ENCODE measurements at regions not wholly inside any gene's neighbourhood (a gene's known extent, or its start where the extent isn't known, plus 50 kb on each side); places are given as distances from the start of the nearest gene placed in this dataset.

DNA sequence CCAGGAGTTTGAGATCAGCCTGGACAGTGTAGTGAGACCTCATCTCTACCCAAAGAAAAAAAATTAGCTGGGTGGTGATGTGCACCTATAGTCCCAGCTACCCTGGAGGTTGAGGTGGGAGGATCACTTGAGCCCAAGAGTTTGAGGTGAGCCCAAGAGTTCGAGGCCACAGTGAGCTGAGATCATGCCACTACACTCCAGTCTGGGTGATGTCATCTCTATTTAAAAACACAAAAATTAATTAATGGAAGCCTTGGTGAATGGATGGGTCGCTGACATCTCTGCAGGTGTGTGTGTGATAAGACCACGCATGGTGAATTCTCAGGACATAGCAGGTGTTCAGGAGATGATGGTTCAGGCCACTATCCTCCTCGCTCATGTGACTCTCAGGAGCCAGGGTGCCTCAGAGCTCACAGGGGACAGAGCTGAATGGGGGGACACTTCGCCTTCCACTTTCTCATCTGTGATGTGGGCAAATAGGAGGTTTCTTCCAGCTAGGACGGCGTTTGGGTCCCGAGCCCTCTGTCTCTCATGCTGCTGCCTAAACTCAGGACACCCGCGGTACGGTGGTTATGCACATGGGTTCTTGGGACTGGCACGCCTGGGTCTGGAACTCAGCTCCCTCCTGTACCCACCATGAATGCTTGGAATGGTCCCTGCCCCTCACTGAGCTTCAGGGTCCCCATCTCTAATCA, 113.4 kb upstream of the ZBTB40 start:
- DNase-seq, result no peak

DNA sequence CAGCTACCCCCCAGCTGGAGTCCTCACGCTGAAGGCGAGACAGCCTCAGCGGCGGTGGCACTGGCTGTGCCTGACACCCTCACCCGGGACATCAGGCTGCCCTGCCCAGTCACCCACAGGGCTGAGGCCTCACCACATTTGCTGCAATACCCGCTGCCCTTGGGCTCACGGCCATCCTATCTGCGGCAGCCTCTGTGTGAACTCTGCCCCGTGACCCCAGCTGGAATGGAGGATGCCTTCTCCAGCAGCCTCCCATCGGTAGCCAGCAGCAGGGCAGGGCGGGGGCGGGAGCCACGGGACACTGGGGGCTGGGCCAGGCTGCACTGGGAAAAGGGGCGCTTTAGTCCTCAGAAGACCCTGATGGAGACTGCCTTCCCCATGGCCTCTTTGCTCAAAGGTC, 112.4 kb upstream of the ZBTB40 start:
- DNase-seq, result no peak

GRCh38 chr1:22340066-22340465, 111.6 kb upstream of the ZBTB40 start:
- DNase-seq, result no peak

DNA sequence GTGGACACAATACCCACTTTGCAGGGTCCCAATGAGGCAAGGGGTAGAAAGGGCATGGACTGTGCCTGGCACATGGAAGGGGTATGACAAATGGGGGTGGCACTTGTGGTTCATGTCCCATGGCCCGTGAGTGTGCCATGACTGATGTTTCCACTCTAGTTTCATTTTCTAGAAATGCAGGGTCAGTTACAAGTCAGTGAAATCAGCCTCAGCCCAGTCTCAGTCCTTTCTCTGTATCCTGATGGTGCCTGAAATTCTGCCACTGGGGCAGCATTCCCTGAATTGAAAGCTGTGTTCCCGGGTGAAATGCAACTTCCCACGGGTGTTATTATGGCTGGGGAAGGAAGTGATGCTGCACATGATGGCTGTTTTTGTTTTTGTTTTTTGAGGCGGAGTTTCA, 110.8 kb upstream of the ZBTB40 start:
- no peak for DNase-seq

DNA sequence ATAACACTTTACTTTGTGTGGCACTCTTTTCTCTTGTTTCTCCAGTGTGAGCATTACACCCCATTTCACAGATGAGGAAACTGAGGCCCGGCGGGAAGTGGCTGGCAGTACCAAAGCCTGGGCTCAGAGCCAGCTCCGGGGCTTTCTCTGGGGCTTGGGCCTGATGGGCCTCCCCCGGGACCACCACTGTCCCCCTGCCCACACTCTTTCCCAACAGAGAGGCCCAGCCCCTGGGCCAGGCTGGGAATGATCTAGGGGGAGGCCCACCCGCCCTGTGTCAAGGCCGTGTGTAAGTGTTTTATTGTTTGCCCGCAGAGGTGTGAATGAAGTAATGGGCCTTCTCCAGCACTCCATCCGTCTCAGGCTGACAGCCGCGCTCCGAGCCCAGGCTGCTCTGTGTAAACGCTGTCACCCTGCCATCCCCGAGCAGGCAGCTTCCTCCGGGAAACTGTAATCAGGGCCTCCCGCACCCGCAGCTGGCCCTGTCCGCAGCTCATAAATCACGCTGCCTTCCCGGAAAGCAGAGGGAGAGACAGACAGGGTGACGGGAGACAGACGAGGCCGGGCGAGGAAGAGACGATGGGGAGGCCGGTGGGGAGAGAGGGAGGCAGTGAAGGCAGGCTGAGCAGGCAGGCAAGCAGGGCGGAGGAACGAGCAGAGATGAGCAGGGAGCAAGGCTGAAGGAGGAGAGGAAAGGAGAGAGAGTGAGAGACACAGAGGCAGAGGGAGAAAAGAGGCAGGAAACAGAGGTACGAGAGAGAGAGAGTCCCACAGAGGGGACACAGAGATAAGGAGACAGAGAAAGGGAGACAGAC, 109.7 kb upstream of the ZBTB40 start:
- DNase-seq, result no peak

DNA sequence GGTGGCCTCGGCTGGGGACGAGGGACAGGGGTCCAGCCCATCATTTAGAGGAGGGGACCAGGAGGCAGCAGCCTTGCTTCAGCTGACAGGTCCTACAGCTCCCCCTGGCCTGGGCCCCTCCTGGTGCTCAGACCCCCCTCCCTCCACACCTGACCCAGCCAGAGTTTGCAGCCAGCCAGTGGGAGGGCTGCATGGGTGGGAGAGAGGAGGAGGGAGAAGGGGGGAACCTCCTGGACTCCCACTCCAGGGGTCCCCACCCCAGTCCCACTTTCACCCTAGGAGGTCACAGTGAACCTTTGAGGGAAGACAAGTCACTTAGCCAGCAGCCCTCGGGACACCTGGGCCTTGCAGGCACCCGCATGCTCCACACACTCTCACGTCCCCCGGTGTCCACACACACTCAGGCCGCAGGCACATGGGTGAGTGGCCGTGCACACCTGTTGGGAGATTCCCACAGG, 108.9 kb upstream of the ZBTB40 start:
- DNase-seq, result no peak

GRCh38 chr1:22343456-22344328, 108.0 kb upstream of the ZBTB40 start:
- DNase-seq, result no peak

DNA sequence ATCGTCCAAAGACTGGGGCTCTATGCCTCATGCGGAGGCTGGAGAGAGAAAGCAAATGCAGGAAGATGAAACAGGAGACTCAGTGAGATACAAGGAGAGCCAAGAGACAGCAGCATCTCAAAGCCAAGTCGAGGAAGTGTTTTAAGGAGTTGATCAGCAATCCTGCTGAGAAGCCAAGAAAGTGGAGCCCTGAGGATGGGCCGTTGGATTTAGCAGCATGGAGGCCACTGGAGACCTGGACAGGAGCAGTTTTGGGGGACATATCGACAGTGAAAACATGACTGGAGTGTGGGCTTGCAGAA, 107.4 kb upstream of the ZBTB40 start:
- DNase-seq, result no peak

- DNase-seq, result no peak
Observed at GRCh38 chr1:22344851-22345560, 106.6 kb upstream of the ZBTB40 start.

DNA sequence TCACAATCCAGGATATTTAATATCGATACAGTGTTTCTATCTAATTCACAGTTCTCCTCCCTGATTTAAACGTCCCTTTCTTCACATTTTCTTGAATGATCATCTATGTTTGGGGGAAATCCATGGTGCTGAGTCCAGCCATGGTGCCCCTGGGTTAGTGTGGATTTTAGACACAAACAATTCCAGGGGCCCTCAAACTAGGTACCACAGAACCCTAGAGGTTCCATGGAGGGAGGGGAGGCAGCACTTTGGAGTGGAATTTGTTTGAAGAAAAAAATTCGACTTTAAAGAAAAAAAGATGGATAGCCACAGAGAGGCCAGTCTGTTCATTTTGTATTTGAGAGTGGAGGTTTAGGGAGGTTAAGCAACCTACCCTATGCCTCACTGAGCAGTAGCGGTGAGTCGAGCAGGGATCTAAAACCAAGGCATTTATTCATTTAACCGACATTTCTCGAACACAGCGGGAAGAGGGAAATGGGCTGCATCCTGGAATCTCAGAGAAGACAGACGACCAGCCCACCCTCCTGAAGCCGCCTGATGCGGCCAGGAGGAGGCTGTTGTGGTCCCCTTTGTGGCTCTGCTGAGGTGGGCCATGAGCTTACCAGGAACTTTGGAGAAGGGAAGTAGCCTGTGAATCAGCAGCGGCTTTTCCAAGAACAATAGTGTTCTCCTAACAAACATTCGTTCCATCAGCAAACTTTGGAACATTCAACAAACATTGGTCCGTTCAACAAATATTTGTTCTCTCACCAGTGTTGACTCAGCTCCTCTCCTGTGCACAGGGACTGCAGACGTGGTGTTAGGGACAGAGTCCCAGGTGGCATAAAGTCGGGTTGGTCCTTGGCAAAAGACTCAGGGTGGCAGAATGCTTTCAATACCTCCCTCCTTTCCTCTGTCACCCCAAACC, 103.5 kb upstream of the ZBTB40 start:
- no peak for DNase-seq

DNA sequence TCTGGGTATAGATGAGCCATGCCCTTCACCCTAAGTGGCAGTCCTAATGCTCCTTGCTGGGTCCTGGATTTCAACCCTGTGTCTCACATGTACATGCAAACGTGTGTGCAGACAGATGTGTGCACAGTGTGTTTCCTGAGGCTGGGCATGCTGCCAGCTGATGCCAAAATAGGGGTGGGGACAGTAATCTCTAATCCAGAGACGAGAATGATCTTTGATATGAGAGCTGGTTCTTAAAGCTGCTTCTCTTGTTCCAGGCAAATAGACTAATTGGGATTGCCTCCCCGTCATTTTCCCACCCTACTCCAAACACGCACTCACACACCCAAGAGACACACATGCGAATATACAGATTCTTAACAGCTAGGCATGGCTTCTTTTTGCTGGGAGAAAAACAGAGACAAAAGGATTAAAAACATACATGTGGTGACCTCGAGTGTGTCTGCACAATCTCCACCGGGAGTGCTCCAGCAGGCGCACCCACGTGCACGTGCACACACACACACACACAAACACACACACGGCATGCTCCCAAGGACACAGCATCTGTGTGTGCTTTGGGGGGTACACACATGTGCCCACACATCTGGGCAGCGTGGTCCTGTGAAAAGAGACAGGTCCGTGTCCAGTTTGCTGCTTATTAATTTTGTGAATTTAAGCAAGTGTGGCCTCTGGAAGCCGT, 102.1 kb upstream of the ZBTB40 start:
- DNase-seq, result no peak

DNA sequence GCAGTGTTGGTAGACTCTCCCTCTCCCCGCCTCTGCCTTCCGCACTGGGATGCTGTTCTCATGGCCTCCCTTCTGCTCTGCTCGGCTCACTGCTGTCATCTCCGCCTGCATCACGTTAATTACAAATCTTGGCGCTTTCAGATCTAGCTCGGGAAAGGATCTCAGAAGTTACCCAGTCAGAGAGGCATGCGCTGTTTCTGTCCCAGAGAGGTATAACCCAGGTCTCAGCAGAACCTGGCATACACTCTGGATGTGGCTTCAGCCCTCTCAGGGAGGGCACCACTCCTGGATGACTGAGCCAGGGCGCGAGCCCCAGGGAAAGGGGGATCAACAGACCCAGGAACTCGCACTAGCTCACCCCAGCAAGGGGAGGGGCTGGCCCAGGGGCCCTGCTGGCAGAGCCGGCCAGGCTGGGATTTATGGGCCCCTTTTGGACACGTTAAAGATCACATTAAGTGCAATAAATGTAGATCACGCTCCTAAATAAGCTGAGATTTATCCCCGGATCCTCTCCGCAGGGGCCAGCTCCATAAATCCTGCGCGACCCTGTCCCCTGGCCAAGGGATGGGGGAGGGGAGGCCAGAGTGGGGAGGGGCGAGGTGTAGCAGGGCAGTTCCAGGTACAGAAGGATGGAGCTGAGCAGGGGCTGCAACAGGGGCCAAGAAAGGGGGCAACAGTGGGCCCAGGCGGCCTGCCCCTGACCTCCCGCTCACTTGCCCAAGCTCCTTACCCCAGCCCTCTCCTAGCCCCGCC, 101.3 kb upstream of the ZBTB40 start:
- DNase-seq, result no peak

DNA sequence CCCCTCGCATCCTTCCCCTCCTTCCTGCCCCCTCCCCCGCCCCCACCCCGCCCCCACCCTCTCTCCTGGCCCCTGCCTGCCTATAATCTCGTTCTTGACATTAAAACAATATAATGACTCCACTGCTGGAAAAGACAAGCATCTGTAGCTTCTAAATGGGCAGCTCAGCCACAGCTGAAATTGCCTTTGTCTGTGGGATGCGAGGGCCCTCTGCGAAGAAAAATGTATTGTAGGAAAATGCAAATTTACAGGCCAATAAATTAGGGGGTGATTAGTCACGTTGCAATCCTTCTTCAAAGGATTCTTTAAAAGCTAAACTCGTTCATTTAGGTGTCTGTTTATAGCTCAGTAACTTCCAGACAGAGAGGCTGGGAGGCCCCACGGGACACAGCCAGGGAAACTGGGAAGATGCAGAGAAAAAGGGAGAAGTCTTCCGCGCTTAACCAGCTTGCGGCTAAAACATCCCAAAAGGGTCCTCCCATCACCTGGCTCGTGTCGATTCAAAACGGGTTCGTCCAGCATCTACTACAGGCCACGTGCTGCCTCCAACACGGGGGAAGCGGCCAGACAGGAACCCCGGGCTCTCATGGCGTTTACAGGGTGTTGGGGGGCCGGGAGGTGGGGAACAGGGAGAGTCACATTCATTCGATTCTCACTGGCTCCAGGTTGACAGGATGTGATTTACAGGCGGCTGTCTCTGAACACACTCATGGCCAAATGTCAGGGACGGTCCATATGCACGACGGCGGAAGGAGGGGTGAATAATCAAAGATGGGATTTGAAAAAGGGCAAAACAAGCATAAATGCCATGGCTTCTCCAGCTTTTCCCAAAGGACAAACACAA, 100.5 kb upstream of the ZBTB40 start:
- DNase-seq, result no peak

- DNase-seq, result no peak
Observed at GRCh38 chr1:22351768-22352080, 99.9 kb upstream of the ZBTB40 start.

- no peak for DNase-seq
Observed at GRCh38 chr1:22352355-22352754, 99.3 kb upstream of the ZBTB40 start.

DNA sequence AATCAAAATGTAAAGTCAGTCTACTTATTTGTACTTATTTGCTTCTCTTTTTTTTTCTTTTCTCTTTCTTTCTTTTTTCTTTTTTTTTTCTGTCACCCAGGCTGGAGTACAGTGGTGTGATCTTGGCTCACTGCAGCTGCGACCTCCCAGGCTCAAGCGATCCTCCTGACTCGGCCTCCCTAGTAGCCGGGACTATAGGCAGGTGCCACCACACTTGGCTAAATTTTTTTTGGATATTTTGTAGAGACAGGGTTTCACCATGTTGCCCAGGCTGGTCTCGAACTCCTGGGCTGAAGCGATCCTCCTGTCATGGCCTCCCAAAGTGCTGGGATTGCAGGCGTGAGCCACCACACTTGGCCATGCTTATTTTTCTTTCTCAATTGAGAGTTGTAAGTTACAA, 98.8 kb upstream of the ZBTB40 start:
- no peak for DNase-seq

DNA sequence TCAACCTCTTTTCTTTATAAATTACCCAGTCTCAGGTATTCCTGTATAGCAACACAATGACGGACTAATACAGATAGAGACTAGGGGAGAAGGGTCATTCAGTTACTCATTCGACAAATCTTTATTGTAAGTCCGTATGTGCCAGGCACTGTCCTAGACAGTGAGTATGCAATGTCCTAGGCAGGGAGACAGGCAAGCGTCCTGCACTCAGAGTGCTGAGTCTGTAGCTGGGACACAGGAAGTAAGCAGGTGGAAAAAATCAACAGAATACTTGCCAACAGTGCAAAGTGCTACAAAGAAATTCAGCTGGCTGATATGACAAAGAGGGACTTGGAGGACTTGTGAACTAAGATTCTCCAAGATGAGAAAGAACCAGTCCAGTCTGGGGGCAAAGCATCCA, 92.2 kb upstream of the ZBTB40 start:
- DNase-seq, result no peak

- no peak for DNase-seq
Observed at GRCh38 chr1:22362626-22363402, 88.8 kb upstream of the ZBTB40 start.
